ENCODE measurements at regions not wholly inside any gene's neighbourhood (a gene's known extent, or its start where the extent isn't known, plus 50 kb on each side); places are given as distances from the start of the nearest gene placed in this dataset.
"Not testable (repeated sequence)": the region's sequence is repeated elsewhere in the genome, so short reads cannot be mapped to it uniquely, and the experiment has no call there.

- no peak for DNase-seq
- in situ Hi-C loops (cut with HindIII; ENCODE audit: low pct_ligation_motif_present, low pct_unique_long_range_greater_than_20kb, low sequenced_read_pairs): no loop called here
These were observed 1261.7 kb downstream of the DSC3 start for GRCh38 chr18:29780816-29781215.

- DNase-seq: no peak
- in situ Hi-C loops (cut with HindIII; ENCODE audit: low pct_ligation_motif_present, low pct_unique_long_range_greater_than_20kb, low sequenced_read_pairs): no loop called here
These were observed 1263.4 kb downstream of the DSC3 start for GRCh38 chr18:29779096-29779495.

GRCh38 chr18:29753379-29753778 is 1289.2 kb downstream of the DSC3 start:
- DNase-seq: no peak
- in situ Hi-C loops (cut with HindIII; ENCODE audit: low pct_ligation_motif_present, low pct_unique_long_range_greater_than_20kb, low sequenced_read_pairs): no loop called here

- DNase-seq: no peak
- in situ Hi-C loops (cut with HindIII; ENCODE audit: low pct_ligation_motif_present, low pct_unique_long_range_greater_than_20kb, low sequenced_read_pairs): no loop called here
These were observed 1292.8 kb downstream of the DSC3 start for GRCh38 chr18:29749704-29750103.

- in situ Hi-C loops (cut with HindIII; ENCODE audit: low pct_ligation_motif_present, low pct_unique_long_range_greater_than_20kb, low sequenced_read_pairs): no loop called here
- no peak for DNase-seq
These were observed 1301.1 kb downstream of the DSC3 start for GRCh38 chr18:29741461-29741860.

GRCh38 chr18:29737620-29738019 is 1304.9 kb downstream of the DSC3 start:
- in situ Hi-C loops (cut with HindIII; ENCODE audit: low pct_ligation_motif_present, low pct_unique_long_range_greater_than_20kb, low sequenced_read_pairs): no loop called here
- DNase-seq: no peak

- in situ Hi-C loops (cut with HindIII; ENCODE audit: low pct_ligation_motif_present, low pct_unique_long_range_greater_than_20kb, low sequenced_read_pairs): no loop called here
- DNase-seq: no peak
These were observed 1305.4 kb downstream of the DSC3 start for GRCh38 chr18:29737190-29737589.

- in situ Hi-C loops (cut with HindIII; ENCODE audit: low pct_ligation_motif_present, low pct_unique_long_range_greater_than_20kb, low sequenced_read_pairs): no loop called here
- no peak for DNase-seq
These were observed 1312.5 kb downstream of the DSC3 start for GRCh38 chr18:29730073-29730472.

GRCh38 chr18:29726646-29727045 is 1315.9 kb downstream of the DSC3 start:
- no peak for DNase-seq
- in situ Hi-C loops (cut with HindIII; ENCODE audit: low pct_ligation_motif_present, low pct_unique_long_range_greater_than_20kb, low sequenced_read_pairs): no loop called here

- in situ Hi-C loops (cut with HindIII; ENCODE audit: low pct_ligation_motif_present, low pct_unique_long_range_greater_than_20kb, low sequenced_read_pairs); DNase-seq: not testable (repeated sequence)
These were observed 1319.1 kb downstream of the DSC3 start for GRCh38 chr18:29723486-29723885.

- DNase-seq; in situ Hi-C loops (cut with HindIII; ENCODE audit: low pct_ligation_motif_present, low pct_unique_long_range_greater_than_20kb, low sequenced_read_pairs): not testable (repeated sequence)
These were observed 1326.6 kb downstream of the DSC3 start for GRCh38 chr18:29715960-29716359.

- in situ Hi-C loops (cut with HindIII; ENCODE audit: low pct_ligation_motif_present, low pct_unique_long_range_greater_than_20kb, low sequenced_read_pairs): no loop called here
- DNase-seq: no peak
These were observed 1329.8 kb downstream of the DSC3 start for GRCh38 chr18:29712785-29713184.

- in situ Hi-C loops (cut with HindIII; ENCODE audit: low pct_ligation_motif_present, low pct_unique_long_range_greater_than_20kb, low sequenced_read_pairs): no loop called here
- DNase-seq: no peak
These were observed 1330.6 kb downstream of the DSC3 start for GRCh38 chr18:29711932-29712331.

- no peak for DNase-seq
- in situ Hi-C loops (cut with HindIII; ENCODE audit: low pct_ligation_motif_present, low pct_unique_long_range_greater_than_20kb, low sequenced_read_pairs): no loop called here
These were observed 1349.2 kb downstream of the DSC3 start for GRCh38 chr18:29693334-29693733.

GRCh38 chr18:29681578-29681977 is 1361.0 kb downstream of the DSC3 start:
- in situ Hi-C loops (cut with HindIII; ENCODE audit: low pct_ligation_motif_present, low pct_unique_long_range_greater_than_20kb, low sequenced_read_pairs): no loop called here
- DNase-seq: no peak

GRCh38 chr18:29664278-29665036 is 1378.1 kb downstream of the DSC3 start:
- DNase-seq: no peak
- in situ Hi-C loops (cut with HindIII; ENCODE audit: low pct_ligation_motif_present, low pct_unique_long_range_greater_than_20kb, low sequenced_read_pairs): no loop called here

GRCh38 chr18:29661924-29662323 is 1380.6 kb downstream of the DSC3 start:
- no peak for DNase-seq
- in situ Hi-C loops (cut with HindIII; ENCODE audit: low pct_ligation_motif_present, low pct_unique_long_range_greater_than_20kb, low sequenced_read_pairs): no loop called here

GRCh38 chr18:29660777-29661176 is 1381.8 kb downstream of the DSC3 start:
- in situ Hi-C loops (cut with HindIII; ENCODE audit: low pct_ligation_motif_present, low pct_unique_long_range_greater_than_20kb, low sequenced_read_pairs): no loop called here
- no peak for DNase-seq

- in situ Hi-C loops (cut with HindIII; ENCODE audit: low pct_ligation_motif_present, low pct_unique_long_range_greater_than_20kb, low sequenced_read_pairs): no loop called here
- DNase-seq: no peak
These were observed 1388.8 kb downstream of the DSC3 start for GRCh38 chr18:29653671-29654215.

GRCh38 chr18:29652797-29653196 is 1389.7 kb downstream of the DSC3 start:
- in situ Hi-C loops (cut with HindIII; ENCODE audit: low pct_ligation_motif_present, low pct_unique_long_range_greater_than_20kb, low sequenced_read_pairs): no loop called here
- DNase-seq: no peak

All from ACHN (cell line).